ENCODE measurements at regions not wholly inside any gene's neighbourhood (a gene's known extent, or its start where the extent isn't known, plus 50 kb on each side); places are given as distances from the start of the nearest gene placed in this dataset.

DNA sequence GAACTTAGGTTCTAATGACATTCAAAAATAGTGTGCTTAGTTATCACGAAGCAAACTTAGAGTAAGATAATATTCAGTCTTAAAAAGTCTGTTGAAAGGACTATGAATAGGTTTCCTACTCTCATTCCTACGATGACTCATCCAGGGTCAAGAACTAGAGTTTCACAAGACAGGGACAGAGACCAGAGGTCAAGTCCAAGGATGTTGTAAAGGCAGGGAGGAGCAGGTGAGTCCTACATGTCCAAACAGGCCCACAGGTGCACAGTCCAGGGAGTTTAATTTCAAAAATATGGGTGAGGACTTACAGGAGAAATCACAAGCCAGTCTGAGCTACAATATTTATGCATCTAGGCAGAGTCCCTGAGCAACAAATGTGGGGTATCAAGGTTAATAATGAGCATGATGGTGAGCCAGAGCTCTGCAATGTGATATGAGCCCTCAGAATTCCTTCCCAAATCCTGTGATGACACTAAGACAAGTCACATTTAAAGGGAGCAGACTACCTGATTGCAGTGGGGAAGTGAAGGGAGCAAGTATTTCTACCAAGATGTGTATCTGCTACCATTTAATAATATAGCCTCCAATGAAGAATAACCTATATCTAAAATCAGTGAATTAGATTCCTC lies 100.0 kb upstream of the NRIP1 start:
- TF ChIP-seq, protein P1, sequence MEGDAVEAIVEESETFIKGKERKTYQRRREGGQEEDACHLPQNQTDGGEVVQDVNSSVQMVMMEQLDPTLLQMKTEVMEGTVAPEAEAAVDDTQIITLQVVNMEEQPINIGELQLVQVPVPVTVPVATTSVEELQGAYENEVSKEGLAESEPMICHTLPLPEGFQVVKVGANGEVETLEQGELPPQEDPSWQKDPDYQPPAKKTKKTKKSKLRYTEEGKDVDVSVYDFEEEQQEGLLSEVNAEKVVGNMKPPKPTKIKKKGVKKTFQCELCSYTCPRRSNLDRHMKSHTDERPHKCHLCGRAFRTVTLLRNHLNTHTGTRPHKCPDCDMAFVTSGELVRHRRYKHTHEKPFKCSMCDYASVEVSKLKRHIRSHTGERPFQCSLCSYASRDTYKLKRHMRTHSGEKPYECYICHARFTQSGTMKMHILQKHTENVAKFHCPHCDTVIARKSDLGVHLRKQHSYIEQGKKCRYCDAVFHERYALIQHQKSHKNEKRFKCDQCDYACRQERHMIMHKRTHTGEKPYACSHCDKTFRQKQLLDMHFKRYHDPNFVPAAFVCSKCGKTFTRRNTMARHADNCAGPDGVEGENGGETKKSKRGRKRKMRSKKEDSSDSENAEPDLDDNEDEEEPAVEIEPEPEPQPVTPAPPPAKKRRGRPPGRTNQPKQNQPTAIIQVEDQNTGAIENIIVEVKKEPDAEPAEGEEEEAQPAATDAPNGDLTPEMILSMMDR (IDR thresholded peaks at IDR 0.05): no peak
- TF ChIP-seq POLR2A (IDR thresholded peaks at IDR 0.05) (no peak), POLR2AphosphoS5 (IDR thresholded peaks at IDR 0.05) (no peak)

Data from breast epithelium (tissue), 3 donors.